GM21825 (cell line): ENCODE measurements at regions not wholly inside any gene's neighbourhood (a gene's known extent, or its start where the extent isn't known, plus 50 kb on each side); places are given as distances from the start of the nearest gene placed in this dataset.
"Not testable (repeated sequence)": the region's sequence is repeated elsewhere in the genome, so short reads cannot be mapped to it uniquely, and the experiment has no call there.

Experiments
- ATAC-seq: cut with Tn5 transposase; IDR thresholded peaks from one replicate; pipeline ENCODE4 v1.9.1; 2021; ENCODE audit warnings: mild to moderate bottlenecking, moderate library complexity; ENCODE audit not compliant: unreplicated experiment

DNA sequence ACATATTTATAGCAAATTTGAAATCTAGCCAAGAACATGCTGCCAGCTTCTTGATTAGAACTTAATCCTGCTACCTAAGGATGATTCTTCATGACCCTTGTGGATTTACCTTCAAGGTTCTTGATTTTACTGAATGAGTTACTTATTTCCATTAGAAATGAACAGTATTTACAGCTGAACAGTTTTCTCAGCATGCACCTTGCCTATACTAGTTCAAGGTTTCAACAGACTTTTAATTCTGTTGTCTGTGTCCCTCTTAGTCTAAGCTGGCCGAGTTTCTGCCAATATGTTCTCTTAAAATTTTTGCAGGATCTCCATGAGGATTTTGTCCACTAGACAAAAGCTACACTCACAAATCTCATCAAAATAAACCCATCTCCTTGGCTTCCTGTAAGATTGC, 188.8 kb upstream of the ST8SIA4 start:
- no peak for ATAC-seq

DNA sequence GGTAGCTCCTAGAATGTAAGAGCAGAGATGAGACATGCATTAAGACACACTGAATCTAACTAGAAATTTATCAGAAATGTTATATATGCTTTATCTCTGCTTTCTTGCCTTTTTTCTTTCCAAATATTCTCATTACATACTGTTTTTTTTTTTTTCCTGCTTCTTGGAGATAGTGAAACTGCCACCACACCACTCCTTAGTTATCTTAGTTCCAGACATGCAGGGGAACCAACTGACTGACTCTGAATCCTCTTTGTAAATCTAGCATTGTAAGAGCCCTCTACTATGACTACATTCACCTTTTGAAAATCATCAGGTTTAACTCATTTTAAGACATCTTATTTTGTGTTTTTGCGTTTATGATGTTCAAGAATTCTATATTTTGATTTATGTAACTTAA, 181.3 kb upstream of the ST8SIA4 start:
- no peak for ATAC-seq

GRCh38 chr5:101080462-101081240, 177.6 kb upstream of the ST8SIA4 start:
- ATAC-seq, result no peak

DNA sequence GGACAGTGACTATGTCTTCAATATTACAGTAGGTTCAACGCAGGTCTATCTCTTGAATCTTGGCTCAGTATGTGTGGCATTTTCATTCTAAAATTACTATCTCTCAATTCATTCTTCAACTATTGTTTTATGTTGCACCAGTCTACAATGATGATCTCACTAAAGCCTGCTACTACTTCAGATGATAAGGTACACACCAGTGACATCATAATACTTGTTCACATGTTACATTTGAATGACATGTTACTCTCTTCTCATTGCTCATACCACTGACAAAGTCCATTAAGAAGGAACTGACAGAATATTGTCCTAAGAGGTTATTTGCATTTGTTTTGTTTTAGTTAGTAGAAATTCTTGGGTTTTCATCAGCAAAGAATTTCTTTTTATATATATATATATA, 165.2 kb upstream of the ST8SIA4 start:
- no peak for ATAC-seq

DNA sequence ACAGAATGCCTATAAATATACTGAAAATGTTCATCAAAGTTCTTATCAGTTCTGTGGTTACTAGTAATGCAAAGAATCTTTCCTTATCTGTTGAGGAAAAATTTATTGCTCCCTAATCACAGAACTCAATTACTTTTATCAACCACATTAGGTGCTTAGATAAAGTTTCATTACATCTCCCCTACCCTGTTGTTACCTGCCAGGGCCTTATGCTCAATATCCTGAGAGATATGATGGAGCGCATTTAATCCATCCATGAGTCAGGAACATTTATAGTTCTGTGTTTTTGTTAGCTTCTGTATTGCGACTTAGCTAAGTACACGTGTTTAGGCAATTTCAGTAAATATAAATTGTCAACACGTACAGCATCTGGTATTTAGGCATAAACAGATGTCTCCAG, 164.3 kb upstream of the ST8SIA4 start:
- no peak for ATAC-seq

DNA sequence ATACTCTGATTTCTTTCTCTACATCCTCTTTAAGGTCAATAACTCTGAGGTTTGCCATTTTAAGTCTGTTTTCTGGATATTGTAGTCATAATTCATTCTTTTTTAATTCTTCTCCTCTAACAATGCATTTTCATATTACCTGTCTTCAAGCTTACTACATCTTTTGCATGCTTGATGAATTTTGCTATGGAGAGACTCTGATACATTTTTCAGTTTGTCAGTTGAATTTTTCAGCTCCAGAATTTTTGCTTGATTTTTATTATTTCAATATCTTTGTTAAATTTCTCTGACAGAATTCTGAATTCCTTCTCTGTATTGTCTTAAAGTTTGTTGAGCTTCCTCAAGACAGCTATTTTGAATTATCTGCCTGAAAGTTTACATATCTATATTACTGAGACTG, 159.8 kb upstream of the ST8SIA4 start:
- ATAC-seq, result no peak

DNA sequence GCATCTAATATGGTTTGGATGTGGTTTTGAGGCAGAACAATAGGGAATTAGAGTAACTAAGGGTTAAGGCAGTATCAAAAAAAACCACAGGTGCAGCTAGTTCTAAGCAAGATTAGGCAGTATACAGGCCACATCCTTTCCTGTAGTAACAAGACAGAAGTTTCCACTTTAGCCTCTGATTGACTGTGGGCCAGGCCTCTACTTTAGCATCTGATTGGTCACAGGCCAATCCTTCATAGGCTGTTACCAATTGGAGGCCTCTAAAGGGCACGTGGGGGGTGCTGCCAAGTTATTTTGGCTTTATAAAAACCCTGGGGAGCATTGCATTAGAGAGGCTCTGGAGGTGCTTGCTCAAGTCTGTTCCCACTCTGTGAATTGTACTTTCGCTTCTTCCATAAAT, 144.1 kb upstream of the ST8SIA4 start:
- ATAC-seq, result peak; percentile 63

DNA sequence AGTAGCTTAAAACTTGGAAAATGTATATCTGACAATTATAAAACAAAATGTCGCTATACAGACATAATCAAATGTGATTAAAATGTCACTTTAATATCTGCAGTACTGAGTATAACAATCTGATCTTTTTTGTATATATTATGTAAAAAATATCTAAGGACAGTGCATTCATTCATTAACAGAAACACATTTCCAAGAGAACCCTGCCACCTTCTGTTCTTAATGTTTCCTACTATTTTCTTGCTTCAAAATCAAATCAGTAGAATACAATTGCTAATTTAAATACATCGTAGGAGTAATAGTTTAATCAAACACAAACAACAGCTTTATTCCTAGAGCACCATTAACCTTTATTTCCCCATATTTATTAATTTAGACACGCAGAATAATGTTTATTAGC, 142.6 kb upstream of the ST8SIA4 start:
- ATAC-seq, result no peak

- not testable (repeated sequence) for ATAC-seq
Observed at GRCh38 chr5:101040002-101040401, 136.9 kb upstream of the ST8SIA4 start.

DNA sequence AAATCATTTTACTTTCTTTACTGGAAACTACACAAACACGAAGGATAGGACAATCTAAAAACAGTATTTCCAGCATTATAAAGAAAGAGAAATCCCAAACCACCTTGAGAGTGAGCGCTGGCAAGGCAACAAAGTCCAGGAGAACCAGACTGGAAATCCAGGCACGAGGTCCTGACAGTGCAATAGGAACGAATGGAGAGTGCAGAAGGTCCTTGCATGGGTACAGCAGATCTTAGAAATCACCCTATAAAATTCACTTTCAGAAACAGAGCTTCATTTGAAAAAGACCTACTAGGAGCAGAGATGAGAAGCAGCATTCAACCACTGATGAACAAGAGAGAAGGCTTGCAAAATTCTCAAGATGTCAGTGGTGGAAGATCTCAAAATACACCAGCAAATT, 133.7 kb upstream of the ST8SIA4 start:
- ATAC-seq, result no peak

GRCh38 chr5:101035425-101035824, 132.3 kb upstream of the ST8SIA4 start:
- ATAC-seq, result no peak

GRCh38 chr5:101024299-101024698, 121.2 kb upstream of the ST8SIA4 start:
- ATAC-seq, result no peak

DNA sequence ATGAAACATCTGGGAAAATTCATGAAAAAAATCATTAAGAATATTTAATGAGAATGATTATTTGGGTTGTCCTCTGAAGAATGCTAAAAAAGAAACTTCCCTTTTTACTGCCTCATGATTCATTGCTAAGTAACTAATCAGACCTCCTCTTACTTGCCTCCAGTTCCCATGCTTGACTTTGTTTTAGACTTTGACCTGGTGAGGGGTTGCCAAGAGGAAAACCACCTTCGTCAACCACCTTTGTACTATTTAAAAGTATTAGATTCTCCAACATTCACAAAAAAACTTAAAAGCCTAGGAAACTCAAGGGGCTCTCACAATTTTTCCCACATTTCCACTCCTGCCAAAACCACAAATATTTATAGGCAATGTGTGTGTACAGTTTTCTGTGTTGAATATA, 115.2 kb upstream of the ST8SIA4 start:
- no peak for ATAC-seq

- no peak for ATAC-seq
Observed at GRCh38 chr5:101012880-101013279, 109.8 kb upstream of the ST8SIA4 start.

- ATAC-seq, result peak; percentile 83
Observed at GRCh38 chr5:101009758-101010519, 106.9 kb upstream of the ST8SIA4 start.

DNA sequence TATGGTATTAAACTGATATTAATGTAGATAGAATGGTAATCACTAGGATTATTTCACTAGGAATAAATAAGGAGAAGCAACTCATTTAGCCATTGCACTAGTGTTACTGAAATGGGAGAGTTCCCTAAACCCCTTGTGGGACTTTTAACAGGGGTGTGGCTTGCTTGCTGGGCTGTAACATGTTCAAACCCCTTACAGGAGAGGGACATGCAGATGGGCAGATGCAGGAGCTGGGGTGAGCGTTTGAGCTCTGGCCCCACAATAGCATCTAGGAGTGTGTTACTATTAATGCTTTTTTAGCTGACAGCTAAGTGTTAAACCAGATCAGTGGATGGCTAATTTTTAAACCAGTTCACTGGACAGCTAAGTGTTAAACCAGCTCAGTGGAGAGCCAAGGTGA, 89.3 kb upstream of the ST8SIA4 start:
- no peak for ATAC-seq

DNA sequence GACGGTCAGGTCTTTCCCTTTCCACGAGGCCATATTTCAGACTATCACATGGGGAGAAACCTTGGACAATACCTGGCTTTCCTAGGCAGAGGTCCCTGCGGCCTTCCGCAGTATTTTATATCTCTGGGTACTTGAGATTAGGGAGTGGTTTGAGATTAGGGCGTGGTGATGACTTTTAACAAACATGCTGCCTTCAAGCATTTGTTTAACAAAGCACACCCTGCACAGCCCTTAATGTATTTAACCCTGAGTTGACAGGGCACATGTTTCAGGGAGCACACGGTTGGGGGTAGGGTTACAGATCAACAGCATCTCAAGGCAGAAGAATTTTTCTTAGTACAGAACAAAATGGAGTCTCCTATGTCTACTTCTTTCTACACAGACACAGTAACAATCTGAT, 80.5 kb upstream of the ST8SIA4 start:
- not testable (repeated sequence) for ATAC-seq

- no peak for ATAC-seq
Observed at GRCh38 chr5:100974082-100974481, 71.0 kb upstream of the ST8SIA4 start.

DNA sequence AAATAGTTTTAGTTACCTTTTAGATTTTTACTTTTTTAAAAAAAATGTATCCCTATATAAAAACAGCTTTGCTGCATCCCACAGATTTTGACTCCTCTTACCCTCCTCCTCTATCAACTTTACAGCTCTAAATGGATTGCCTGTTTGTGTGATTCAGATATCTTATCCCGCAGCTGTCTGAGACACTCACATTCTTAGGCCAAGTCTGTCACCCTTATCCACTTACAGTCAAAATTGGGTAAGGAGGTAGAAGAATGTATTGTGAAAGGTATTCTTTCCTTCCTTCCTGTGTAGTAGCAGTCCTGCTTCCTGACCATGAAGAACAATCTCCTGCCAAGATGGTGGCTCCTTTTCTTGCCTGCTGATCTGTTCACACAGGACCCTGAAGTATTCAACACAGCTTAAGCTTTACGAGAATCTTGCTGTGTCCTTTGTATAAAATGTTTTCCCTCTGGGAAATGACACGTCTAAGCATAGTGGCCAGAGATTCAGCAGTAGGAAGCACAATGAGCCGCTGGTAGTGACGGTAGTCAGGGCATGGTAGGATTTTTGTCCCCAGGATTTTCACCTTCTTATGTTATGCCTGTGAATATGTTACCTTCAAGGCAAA, 67.7 kb upstream of the ST8SIA4 start:
- ATAC-seq, result no peak

DNA sequence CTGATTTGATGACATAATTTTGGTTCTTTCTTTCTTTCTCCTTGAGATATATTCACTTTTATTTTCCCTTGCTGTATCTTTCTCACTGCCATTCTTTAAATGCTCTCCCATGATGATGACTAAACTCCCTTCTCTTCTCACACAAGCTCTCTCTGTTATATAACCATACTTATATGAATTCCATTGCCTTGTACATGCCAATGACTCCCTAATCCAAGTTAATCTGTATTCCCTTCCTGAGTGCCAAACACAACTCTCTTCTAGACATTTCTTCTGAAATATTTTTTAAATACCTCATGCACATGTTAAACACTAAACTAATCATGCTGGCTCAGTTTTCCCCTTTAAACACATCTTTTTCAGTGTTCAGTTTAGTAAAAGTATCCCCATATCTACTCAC, 62.2 kb upstream of the ST8SIA4 start:
- no peak for ATAC-seq
